Right renal pelvis (tissue), 4 donors: ENCODE measurements at regions not wholly inside any gene's neighbourhood (a gene's known extent, or its start where the extent isn't known, plus 50 kb on each side); places are given as distances from the start of the nearest gene placed in this dataset.

ENCODE experiments used
- DNase-seq, 4 donors: peaks; one replicate each; pipeline ENCODE4 v3.0.0-alpha.2; 2013; ENCODE audit warnings: low read depth in 4 of 4, low spot score in 3 of 4, missing footprints in 1 of 4

GRCh38 chr16:85971902-85972638 lies 73.1 kb downstream of the IRF8 start:
- DNase-seq = no peak

- DNase-seq = no peak
Observed at GRCh38 chr16:85974428-85975375, 75.7 kb downstream of the IRF8 start.

- DNase-seq = no peak
Observed at GRCh38 chr16:85975451-85975981, 76.6 kb downstream of the IRF8 start.

- no peak for DNase-seq
Observed at GRCh38 chr16:85978291-85978775, 79.4 kb downstream of the IRF8 start.

- no peak for DNase-seq
Observed at GRCh38 chr16:85978976-85979375, 80.0 kb downstream of the IRF8 start.

GRCh38 chr16:85979605-85980004 lies 80.6 kb downstream of the IRF8 start:
- no peak for DNase-seq

- no peak for DNase-seq
Observed at GRCh38 chr16:85980686-85981085, 81.7 kb downstream of the IRF8 start.

GRCh38 chr16:85981826-85982562 lies 83.0 kb downstream of the IRF8 start:
- no peak for DNase-seq

- no peak for DNase-seq
Observed at GRCh38 chr16:85982563-85982939, 83.6 kb downstream of the IRF8 start.

- DNase-seq = no peak
Observed at GRCh38 chr16:85983064-85983463, 84.1 kb downstream of the IRF8 start.

- DNase-seq = no peak
Observed at GRCh38 chr16:85983606-85984230, 84.8 kb downstream of the IRF8 start.

- DNase-seq = no peak
Observed at GRCh38 chr16:85984231-85984880, 85.4 kb downstream of the IRF8 start.

- DNase-seq = no peak
Observed at GRCh38 chr16:85984947-85985451, 86.0 kb downstream of the IRF8 start.

- no peak for DNase-seq
Observed at GRCh38 chr16:85986931-85987749, 88.2 kb downstream of the IRF8 start.

- no peak for DNase-seq
Observed at GRCh38 chr16:85987750-85988078, 88.8 kb downstream of the IRF8 start.

GRCh38 chr16:85988306-85988705 lies 89.3 kb downstream of the IRF8 start:
- DNase-seq = no peak

- no peak for DNase-seq
Observed at GRCh38 chr16:85988723-85989313, 89.9 kb downstream of the IRF8 start.

GRCh38 chr16:85989376-85989775 lies 90.4 kb downstream of the IRF8 start:
- no peak for DNase-seq
